ENCODE measurements at regions not wholly inside any gene's neighbourhood (a gene's known extent, or its start where the extent isn't known, plus 50 kb on each side); places are given as distances from the start of the nearest gene placed in this dataset.

DNA sequence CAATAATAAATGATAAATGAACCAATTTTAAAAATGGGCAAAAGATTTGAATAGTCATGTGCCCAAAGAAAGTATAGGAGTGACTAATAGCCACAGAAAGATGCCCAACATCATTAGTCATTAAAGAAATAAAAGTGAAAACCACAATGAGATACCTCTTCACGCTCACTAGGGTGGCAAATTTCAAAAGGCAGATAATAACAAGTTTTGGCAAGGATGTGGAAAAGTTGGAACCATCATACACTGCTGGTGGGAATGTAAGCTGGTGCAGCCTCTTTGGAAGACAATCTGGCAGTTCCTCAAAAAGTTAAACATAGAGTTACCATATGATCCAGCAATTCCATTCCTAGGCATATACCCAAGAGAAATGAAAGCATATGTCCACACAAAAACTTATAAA lies 1819.8 kb downstream of the MAT2B start:
- TF ChIP-seq SOX15 (CRISPR knock-in tag; IDR thresholded peaks at IDR 0.05): no peak
- TF ChIP-seq, protein P1, sequence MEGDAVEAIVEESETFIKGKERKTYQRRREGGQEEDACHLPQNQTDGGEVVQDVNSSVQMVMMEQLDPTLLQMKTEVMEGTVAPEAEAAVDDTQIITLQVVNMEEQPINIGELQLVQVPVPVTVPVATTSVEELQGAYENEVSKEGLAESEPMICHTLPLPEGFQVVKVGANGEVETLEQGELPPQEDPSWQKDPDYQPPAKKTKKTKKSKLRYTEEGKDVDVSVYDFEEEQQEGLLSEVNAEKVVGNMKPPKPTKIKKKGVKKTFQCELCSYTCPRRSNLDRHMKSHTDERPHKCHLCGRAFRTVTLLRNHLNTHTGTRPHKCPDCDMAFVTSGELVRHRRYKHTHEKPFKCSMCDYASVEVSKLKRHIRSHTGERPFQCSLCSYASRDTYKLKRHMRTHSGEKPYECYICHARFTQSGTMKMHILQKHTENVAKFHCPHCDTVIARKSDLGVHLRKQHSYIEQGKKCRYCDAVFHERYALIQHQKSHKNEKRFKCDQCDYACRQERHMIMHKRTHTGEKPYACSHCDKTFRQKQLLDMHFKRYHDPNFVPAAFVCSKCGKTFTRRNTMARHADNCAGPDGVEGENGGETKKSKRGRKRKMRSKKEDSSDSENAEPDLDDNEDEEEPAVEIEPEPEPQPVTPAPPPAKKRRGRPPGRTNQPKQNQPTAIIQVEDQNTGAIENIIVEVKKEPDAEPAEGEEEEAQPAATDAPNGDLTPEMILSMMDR (IDR thresholded peaks at IDR 0.05): no peak
